ENCODE measurements at regions not wholly inside any gene's neighbourhood (a gene's known extent, or its start where the extent isn't known, plus 50 kb on each side); places are given as distances from the start of the nearest gene placed in this dataset.

GRCh38 chr19:32258167-32258566, 87.2 kb upstream of the ZNF507 start:
- 0% methylated on average over 1 of the region's 2 CpGs for WGBS (ENCODE audit: low lambda C conversion rate)
- ATAC-seq = no peak
- ChIA-PET CTCF (ENCODE audit: low intra/inter-chr PET ratio, low total read pairs) (no interaction called here), POLR2A (no interaction called here)
- H3K4me1 ChIP-seq (ENCODE audit: insufficient read depth, low read length) = no peaks in the 10 kb centered on the region
- peaks cover 0 to 19% of the 10 kb centered on the region in 2 experiments; a peak in 1 of 5 replicates for H3K27me3 ChIP-seq (ENCODE audit: control insufficient read depth in 1 of 2, insufficient read depth in 2 of 2, low read length in 2 of 2)
- no peak for FAIRE-seq
- in situ Hi-C loops (cut with HindIII; ENCODE audit: extremely low pct_ligation_motif_present, low pct_unique_long_range_greater_than_20kb) = no loop called here
- no peak overlapping the region for H3K4me3 ChIP-seq (replicated peaks in 1 of 3; ENCODE audit: insufficient read depth in 1 of 3, low read depth in 2 of 3, low read length in 3 of 3)
- H4K20me1 ChIP-seq (ENCODE audit: insufficient read depth, low read length) = no peaks in the 10 kb centered on the region
- H2AFZ ChIP-seq (ENCODE audit: low read length) = no peak overlapping the region
- H3K79me2 ChIP-seq (ENCODE audit: insufficient read depth, low read length) = no peaks in the 10 kb centered on the region
- no peak overlapping the region for H3K27ac ChIP-seq (ENCODE audit: extremely low read length, insufficient read depth, low read length)
- H3K4me2 ChIP-seq (ENCODE audit: low read depth, low read length) = no peak overlapping the region
- intact Hi-C loops (cut with micrococcal nuclease; ENCODE audit: unreplicated experiment) = no loop called here
- DNase-seq (ENCODE audit: low spot score) = no peak
- no TSS peak for BruUV-seq (replicated peaks)
- H3K9ac ChIP-seq (ENCODE audit: insufficient read depth, low read depth, low read length) = no peak overlapping the region
- no peaks in the 10 kb centered on the region for H3K36me3 ChIP-seq (replicated peaks in 1 of 2; ENCODE audit: control insufficient read depth in 1 of 2, insufficient read depth in 2 of 2, low read length in 2 of 2)
- H3K9me3 ChIP-seq (ENCODE audit: low read length) = no peaks in the 10 kb centered on the region
- no peak for TF ChIP-seq RBFOX2 (IDR thresholded peaks at IDR 0.05; ENCODE audit: low read depth, low read length)
- no peak for TF ChIP-seq ZNF775 (CRISPR knock-in tag; IDR thresholded peaks at IDR 0.05; ENCODE audit: borderline replicate concordance)
- no peak for TF ChIP-seq ZC3H4 (CRISPR knock-in tag; IDR thresholded peaks at IDR 0.05; ENCODE audit: borderline replicate concordance)
- no peak for TF ChIP-seq SSRP1 (CRISPR knock-in tag; IDR thresholded peaks at IDR 0.05)
- TF ChIP-seq DMAP1 (CRISPR knock-in tag; IDR thresholded peaks at IDR 0.05) = no peak
- TF ChIP-seq ZNF142 (CRISPR knock-in tag; IDR thresholded peaks at IDR 0.05) = no peak
- TF ChIP-seq ATAD3A (CRISPR knock-in tag; IDR thresholded peaks at IDR 0.05) = no peak
- no peak for TF ChIP-seq ZNF558 (CRISPR knock-in tag; IDR thresholded peaks at IDR 0.05; ENCODE audit: borderline replicate concordance)
- no peak for TF ChIP-seq ZNF512 (CRISPR knock-in tag; IDR thresholded peaks at IDR 0.05)
- TF ChIP-seq ZNF276 (CRISPR knock-in tag; IDR thresholded peaks at IDR 0.05; ENCODE audit: low read depth) = no peak
- no peak for TF ChIP-seq SRSF9 (IDR thresholded peaks at IDR 0.05; ENCODE audit: borderline replicate concordance, insufficient read depth, low read depth, low read length, poor library complexity, severe bottlenecking)
- no peak for TF ChIP-seq ZNF616 (CRISPR knock-in tag; IDR thresholded peaks at IDR 0.05; ENCODE audit: low read depth)
- TF ChIP-seq MAF1 (CRISPR knock-in tag; IDR thresholded peaks at IDR 0.05; ENCODE audit: borderline replicate concordance) = no peak
- no peak for TF ChIP-seq PITX1 (CRISPR knock-in tag; IDR thresholded peaks at IDR 0.05)
- TF ChIP-seq CEBPG (CRISPR knock-in tag; IDR thresholded peaks at IDR 0.05) = no peak
- TF ChIP-seq AHR (CRISPR knock-in tag; IDR thresholded peaks at IDR 0.05) = no peak

All from HepG2 (cell line).